Kidney (tissue), 13 donors: ENCODE measurements at regions not wholly inside any gene's neighbourhood (a gene's known extent, or its start where the extent isn't known, plus 50 kb on each side); places are given as distances from the start of the nearest gene placed in this dataset.

Experiments
- DNase-seq, 5 donors: peaks; one replicate each; pipeline ENCODE4 v3.0.0-alpha.2; 2013 to 2020
- FAIRE-seq: peaks from 2 replicates; lab custom pipeline; 2012; peaks lifted over from hg19 to GRCh38; lab: Jason Lieb, UNC
- H3K27ac ChIP-seq, 2 donors: one replicate each; pipeline ENCODE4 v1.7.0; 2013; ENCODE audit warnings: low read depth in 2 of 2, low read length in 2 of 2, inconsistent platforms in 1 of 2
- H3K27me3 ChIP-seq: one replicate; pipeline ENCODE4 v1.7.1; 2013; ENCODE audit warnings: low read length, inconsistent platforms; ENCODE audit not compliant: control insufficient read depth, insufficient read depth
- H3K36me3 ChIP-seq, 3 donors: one replicate each; pipeline versions ENCODE4 v1.7.0 to v1.7.1; 2013; ENCODE audit warnings: low read length in 3 of 3, control low read depth in 1 of 3, inconsistent platforms in 1 of 3; ENCODE audit not compliant: insufficient read depth in 3 of 3, control insufficient read depth in 2 of 3
- H3K4me1 ChIP-seq, 3 donors: one replicate each; pipeline versions ENCODE4 v1.7.0 to v1.7.1; 2013; ENCODE audit warnings: low read length in 3 of 3, inconsistent platforms in 1 of 3, low read depth in 1 of 3; ENCODE audit not compliant: control insufficient read depth in 2 of 3, insufficient read depth in 2 of 3
- H3K4me3 ChIP-seq, 3 donors: one replicate each; pipeline versions ENCODE4 v1.7.0 to v1.8.1; 2013; ENCODE audit warnings: low read length in 3 of 3, control low read depth in 1 of 3, inconsistent platforms in 1 of 3
- H3K9ac ChIP-seq, 3 donors: one replicate each; pipeline versions ENCODE4 v1.7.0 to v1.7.1; 2013; ENCODE audit warnings: low read length in 3 of 3, control low read depth in 1 of 3, inconsistent platforms in 1 of 3
- H3K9me3 ChIP-seq, 3 donors: one replicate each; pipeline versions ENCODE4 v1.7.0 to v1.7.1; 2013; ENCODE audit warnings: low read length in 3 of 3, control low read depth in 1 of 3, inconsistent platforms in 1 of 3; ENCODE audit not compliant: control insufficient read depth in 2 of 3, insufficient read depth in 1 of 3
- CTCF ChIP-seq: IDR thresholded peaks from 3 replicates; pipeline ENCODE4 v1.5.1; 2012; ENCODE audit warnings: mild to moderate bottlenecking, moderate library complexity, borderline replicate concordance; ENCODE audit not compliant: insufficient read depth; ENCODE audit errors: extremely low read depth
- intact Hi-C: fragments of 100-400 bp; cut with DNase I; formaldehyde crosslinking; loops from one replicate; pipeline ENCODE4 v1.11.1; 2022
- donor health status: control.
- donor health status: control.
- donor health status: control.
- donor health status: control.
- donor health status: control.
- donor health status: DM: yes; HTN: yes; CAD: no.
- donor health status: Normal renal cell carcinoma (clear cell type).

GRCh38 chr7:152979376-152979775 is 219.8 kb downstream of the ACTR3B start:
- Histone ChIP-seq H3K4me3 (no peak overlapping the region), H3K27me3 (no peaks in the 10 kb centered on the region), H3K4me1 (no peaks in the 10 kb centered on the region), H3K9ac (no peak overlapping the region), H3K9me3 (no peaks in the 10 kb centered on the region), H3K36me3 (no peaks in the 10 kb centered on the region), H3K27ac (no peak overlapping the region)
- no peak for FAIRE-seq
- no peak for DNase-seq
- TF ChIP-seq CTCF, result no peak
- intact Hi-C loops, result no loop called here

- no peak for TF ChIP-seq CTCF
- peak in 2 of 5 donors; percentile 36 to 54 for DNase-seq
- no peak overlapping the region for H3K27ac ChIP-seq
Observed at GRCh38 chr7:152984421-152984820, 224.9 kb downstream of the ACTR3B start.

GRCh38 chr7:152986376-152986775 is 226.8 kb downstream of the ACTR3B start:
- Histone ChIP-seq H3K9me3 (no peaks in the 10 kb centered on the region), H3K36me3 (no peaks in the 10 kb centered on the region), H3K9ac (no peak overlapping the region), H3K27ac (no peak overlapping the region), H3K27me3 (no peaks in the 10 kb centered on the region), H3K4me1 (peaks cover 0 to 3% (median 0%) of the 10 kb centered on the region in 3 donors), H3K4me3 (no peak overlapping the region)
- DNase-seq (peak in 2 of 5 donors; percentile 38 to 47), FAIRE-seq (peak; percentile 39)
- no peak for TF ChIP-seq CTCF
- intact Hi-C loops, result no loop called here

More at GRCh38 chr7:152984421-152984820, 224.9 kb downstream of the ACTR3B start:
- no peak for FAIRE-seq
- Histone ChIP-seq H3K9me3 (no peaks in the 10 kb centered on the region), H3K27me3 (no peaks in the 10 kb centered on the region), H3K4me1 (peaks cover 0 to 3% (median 0%) of the 10 kb centered on the region in 3 donors), H3K4me3 (no peak overlapping the region), H3K36me3 (no peaks in the 10 kb centered on the region), H3K9ac (no peak overlapping the region)
- intact Hi-C loops, result no loop called here

GRCh38 chr7:152987656-152988055 is 228.1 kb downstream of the ACTR3B start:
- no peaks in the 10 kb centered on the region for H3K9me3 ChIP-seq
- no peak overlapping the region for H3K4me3 ChIP-seq
- no peak for FAIRE-seq
- intact Hi-C loops, result no loop called here
- no peak overlapping the region for H3K27ac ChIP-seq
- TF ChIP-seq CTCF, result no peak
- peaks cover 0 to 3% (median 0%) of the 10 kb centered on the region in 3 donors for H3K4me1 ChIP-seq
- DNase-seq, result no peak
- no peak overlapping the region for H3K9ac ChIP-seq
- no peaks in the 10 kb centered on the region for H3K36me3 ChIP-seq
- no peaks in the 10 kb centered on the region for H3K27me3 ChIP-seq
